Vagina (tissue), 2 donors: ENCODE measurements at regions not wholly inside any gene's neighbourhood (a gene's known extent, or its start where the extent isn't known, plus 50 kb on each side); places are given as distances from the start of the nearest gene placed in this dataset.
A peak's percentile ranks its signal among the peaks of the same experiment; 100 is the strongest.

Experiments
- POLR2AphosphoS5 ChIP-seq, 2 donors: sonication (generic); formaldehyde crosslinking; IDR thresholded peaks; one replicate each; pipeline ENCODE4 v1.9.0; 2017; ENCODE audit warnings: antibody characterized with exemption in 2 of 2, mild to moderate bottlenecking in 2 of 2, low read depth in 1 of 2; ENCODE audit not compliant: insufficient read depth in 1 of 2
- TF ChIP-seq, protein P1 (sequence below), 3 experiments: fragments of 450-650 bp in 2 of 3; fragments of 200-600 bp in 1 of 3; sonication (generic) in 1 of 3; IDR thresholded peaks; one replicate each; pipeline ENCODE4 v1.5.1; 2017 to 2019; ENCODE audit warnings: antibody characterized with exemption in 3 of 3, mild to moderate bottlenecking in 2 of 3, moderate library complexity in 2 of 3

DNA sequence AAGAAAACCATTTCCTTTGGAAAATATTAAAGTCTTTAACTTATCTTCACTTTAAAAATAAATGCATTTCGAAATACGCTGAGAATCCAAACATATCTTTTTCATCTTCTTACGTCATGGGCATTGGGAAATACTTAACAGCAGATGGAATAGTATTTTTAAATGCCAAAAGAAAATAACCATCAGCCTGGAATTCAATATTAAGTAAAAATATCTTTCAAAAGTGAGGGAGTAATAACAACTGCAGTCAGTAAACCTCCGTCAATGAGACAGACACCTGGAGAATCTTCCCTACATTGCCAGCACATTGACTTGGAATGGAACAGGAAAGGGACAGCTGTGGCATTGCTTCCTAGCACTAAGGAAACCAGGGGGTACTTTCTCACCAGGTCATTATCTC, 290.4 kb upstream of the TNP1 start:
- TF ChIP-seq, protein P1, sequence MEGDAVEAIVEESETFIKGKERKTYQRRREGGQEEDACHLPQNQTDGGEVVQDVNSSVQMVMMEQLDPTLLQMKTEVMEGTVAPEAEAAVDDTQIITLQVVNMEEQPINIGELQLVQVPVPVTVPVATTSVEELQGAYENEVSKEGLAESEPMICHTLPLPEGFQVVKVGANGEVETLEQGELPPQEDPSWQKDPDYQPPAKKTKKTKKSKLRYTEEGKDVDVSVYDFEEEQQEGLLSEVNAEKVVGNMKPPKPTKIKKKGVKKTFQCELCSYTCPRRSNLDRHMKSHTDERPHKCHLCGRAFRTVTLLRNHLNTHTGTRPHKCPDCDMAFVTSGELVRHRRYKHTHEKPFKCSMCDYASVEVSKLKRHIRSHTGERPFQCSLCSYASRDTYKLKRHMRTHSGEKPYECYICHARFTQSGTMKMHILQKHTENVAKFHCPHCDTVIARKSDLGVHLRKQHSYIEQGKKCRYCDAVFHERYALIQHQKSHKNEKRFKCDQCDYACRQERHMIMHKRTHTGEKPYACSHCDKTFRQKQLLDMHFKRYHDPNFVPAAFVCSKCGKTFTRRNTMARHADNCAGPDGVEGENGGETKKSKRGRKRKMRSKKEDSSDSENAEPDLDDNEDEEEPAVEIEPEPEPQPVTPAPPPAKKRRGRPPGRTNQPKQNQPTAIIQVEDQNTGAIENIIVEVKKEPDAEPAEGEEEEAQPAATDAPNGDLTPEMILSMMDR (IDR thresholded peaks at IDR 0.05): no peak
- peak in 1 of 2 donors; percentile 22 for TF ChIP-seq POLR2AphosphoS5 (IDR thresholded peaks at IDR 0.05; ENCODE audit: insufficient read depth in 1 of 2, low read depth in 1 of 2)
